ENCODE measurements at regions not wholly inside any gene's neighbourhood (a gene's known extent, or its start where the extent isn't known, plus 50 kb on each side); places are given as distances from the start of the nearest gene placed in this dataset.

GRCh38 chr7:42572056-42572455 lies 335.0 kb upstream of the GLI3 start (continued):
- TF ChIP-seq, protein P1, sequence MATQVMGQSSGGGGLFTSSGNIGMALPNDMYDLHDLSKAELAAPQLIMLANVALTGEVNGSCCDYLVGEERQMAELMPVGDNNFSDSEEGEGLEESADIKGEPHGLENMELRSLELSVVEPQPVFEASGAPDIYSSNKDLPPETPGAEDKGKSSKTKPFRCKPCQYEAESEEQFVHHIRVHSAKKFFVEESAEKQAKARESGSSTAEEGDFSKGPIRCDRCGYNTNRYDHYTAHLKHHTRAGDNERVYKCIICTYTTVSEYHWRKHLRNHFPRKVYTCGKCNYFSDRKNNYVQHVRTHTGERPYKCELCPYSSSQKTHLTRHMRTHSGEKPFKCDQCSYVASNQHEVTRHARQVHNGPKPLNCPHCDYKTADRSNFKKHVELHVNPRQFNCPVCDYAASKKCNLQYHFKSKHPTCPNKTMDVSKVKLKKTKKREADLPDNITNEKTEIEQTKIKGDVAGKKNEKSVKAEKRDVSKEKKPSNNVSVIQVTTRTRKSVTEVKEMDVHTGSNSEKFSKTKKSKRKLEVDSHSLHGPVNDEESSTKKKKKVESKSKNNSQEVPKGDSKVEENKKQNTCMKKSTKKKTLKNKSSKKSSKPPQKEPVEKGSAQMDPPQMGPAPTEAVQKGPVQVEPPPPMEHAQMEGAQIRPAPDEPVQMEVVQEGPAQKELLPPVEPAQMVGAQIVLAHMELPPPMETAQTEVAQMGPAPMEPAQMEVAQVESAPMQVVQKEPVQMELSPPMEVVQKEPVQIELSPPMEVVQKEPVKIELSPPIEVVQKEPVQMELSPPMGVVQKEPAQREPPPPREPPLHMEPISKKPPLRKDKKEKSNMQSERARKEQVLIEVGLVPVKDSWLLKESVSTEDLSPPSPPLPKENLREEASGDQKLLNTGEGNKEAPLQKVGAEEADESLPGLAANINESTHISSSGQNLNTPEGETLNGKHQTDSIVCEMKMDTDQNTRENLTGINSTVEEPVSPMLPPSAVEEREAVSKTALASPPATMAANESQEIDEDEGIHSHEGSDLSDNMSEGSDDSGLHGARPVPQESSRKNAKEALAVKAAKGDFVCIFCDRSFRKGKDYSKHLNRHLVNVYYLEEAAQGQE (IDR thresholded peaks at IDR 0.05; ENCODE audit: low read depth, low read length), result no peak
- TF ChIP-seq CTCF (IDR thresholded peaks at IDR 0.05), result no peak
- TF ChIP-seq FOSL2 (IDR thresholded peaks at IDR 0.05; ENCODE audit: borderline replicate concordance, low read depth), result no peak
- no peak for TF ChIP-seq NFIC (IDR thresholded peaks at IDR 0.05; ENCODE audit: borderline replicate concordance)
- TF ChIP-seq CHD2 (IDR thresholded peaks at IDR 0.05; ENCODE audit: low read length, partially characterized antibody), result no peak

GRCh38 chr7:42570944-42571343 lies 333.9 kb upstream of the GLI3 start:
- Histone ChIP-seq H3K27ac (ENCODE audit: low read depth in 2 of 2, low read length in 1 of 2) (no peak overlapping the region), H3K4me2 (no peak overlapping the region), H3K27me3 (ENCODE audit: insufficient read depth) (peaks cover 16% of the 10 kb centered on the region; the same call in 1 of the 2 replicates), H3K36me3 (replicated peaks in 1 of 2; ENCODE audit: control insufficient read depth in 1 of 2, insufficient read depth in 2 of 2, low read length in 1 of 2) (no peaks in the 10 kb centered on the region), H3K4me3 (ENCODE audit: low read depth in 2 of 2, low read length in 1 of 2) (no peak overlapping the region), H3K9me2 (no peaks in the 10 kb centered on the region), H3K79me2 (ENCODE audit: insufficient read depth) (no peaks in the 10 kb centered on the region), H3K9me3 (no peaks in the 10 kb centered on the region), H3K4me1 (ENCODE audit: control insufficient read depth in 1 of 2, insufficient read depth in 2 of 2, low read depth in 1 of 2, low read length in 1 of 2) (no peaks in the 10 kb centered on the region), H2AFZ (ENCODE audit: low read depth) (no peak overlapping the region), H3K9ac (no peak overlapping the region), H4K20me1 (ENCODE audit: insufficient read depth) (no peaks in the 10 kb centered on the region), H3F3A (replicated peaks; ENCODE audit: insufficient read depth) (no peaks in the 10 kb centered on the region)
- POLR2A ChIA-PET, result no interaction called here
- 0% methylated on average over 2 of the region's 2 CpGs for WGBS (ENCODE audit: low lambda C conversion rate)
- no peak for DNase-seq
- CTCF ChIA-PET, result interaction anchor here (0.5 kb wide), 1 partner anchor 630 kb away, joined by 3 read pairs; no protein-coding TSS in a partner anchor
- TF ChIP-seq IRF3 (IDR thresholded peaks at IDR 0.05; ENCODE audit: low read depth, low read length) (no peak), EZH2phosphoT487 (IDR thresholded peaks at IDR 0.05; ENCODE audit: borderline replicate concordance, low read depth) (no peak), NFIC (IDR thresholded peaks at IDR 0.05; ENCODE audit: borderline replicate concordance) (no peak), CTCF (IDR thresholded peaks at IDR 0.05) (no peak), TCF12 (IDR thresholded peaks at IDR 0.05) (no peak), RCOR1 (IDR thresholded peaks at IDR 0.05; ENCODE audit: low read length) (no peak), RFX5 (IDR thresholded peaks at IDR 0.05; ENCODE audit: low read length) (no peak), POLR2AphosphoS5 (IDR thresholded peaks at IDR 0.05; ENCODE audit: low read depth, low read length) (no peak), FOSL2 (IDR thresholded peaks at IDR 0.05; ENCODE audit: borderline replicate concordance, low read depth) (no peak), MXI1 (IDR thresholded peaks at IDR 0.05; ENCODE audit: low read depth, low read length) (no peak), RXRA (IDR thresholded peaks at IDR 0.05; ENCODE audit: borderline replicate concordance, low read depth) (no peak), TEAD4 (IDR thresholded peaks at IDR 0.05; ENCODE audit: borderline replicate concordance, insufficient read depth) (no peak)
- TF ChIP-seq, protein P2, sequence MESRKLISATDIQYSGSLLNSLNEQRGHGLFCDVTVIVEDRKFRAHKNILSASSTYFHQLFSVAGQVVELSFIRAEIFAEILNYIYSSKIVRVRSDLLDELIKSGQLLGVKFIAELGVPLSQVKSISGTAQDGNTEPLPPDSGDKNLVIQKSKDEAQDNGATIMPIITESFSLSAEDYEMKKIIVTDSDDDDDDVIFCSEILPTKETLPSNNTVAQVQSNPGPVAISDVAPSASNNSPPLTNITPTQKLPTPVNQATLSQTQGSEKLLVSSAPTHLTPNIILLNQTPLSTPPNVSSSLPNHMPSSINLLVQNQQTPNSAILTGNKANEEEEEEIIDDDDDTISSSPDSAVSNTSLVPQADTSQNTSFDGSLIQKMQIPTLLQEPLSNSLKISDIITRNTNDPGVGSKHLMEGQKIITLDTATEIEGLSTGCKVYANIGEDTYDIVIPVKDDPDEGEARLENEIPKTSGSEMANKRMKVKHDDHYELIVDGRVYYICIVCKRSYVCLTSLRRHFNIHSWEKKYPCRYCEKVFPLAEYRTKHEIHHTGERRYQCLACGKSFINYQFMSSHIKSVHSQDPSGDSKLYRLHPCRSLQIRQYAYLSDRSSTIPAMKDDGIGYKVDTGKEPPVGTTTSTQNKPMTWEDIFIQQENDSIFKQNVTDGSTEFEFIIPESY (IDR thresholded peaks at IDR 0.05; ENCODE audit: borderline replicate concordance, low read depth), result no peak
- TF ChIP-seq, protein P1 (IDR thresholded peaks at IDR 0.05; ENCODE audit: low read depth, low read length), result no peak

All from SK-N-SH (cell line).